H1 (cell line): ENCODE measurements at regions not wholly inside any gene's neighbourhood (a gene's known extent, or its start where the extent isn't known, plus 50 kb on each side); places are given as distances from the start of the nearest gene placed in this dataset.

Experiments used
- CTCF ChIA-PET: fragments of 300-600 bp; sonication (Branson Sonifier 250); formaldehyde crosslinking; loops from one replicate; lab custom pipeline; 2021; ENCODE audit not compliant: partially characterized antibody; lab: Charles Lee
- POLR2A ChIA-PET: fragments of 300-600 bp; sonication (Branson Sonifier 250); formaldehyde crosslinking; loops from one replicate; lab custom pipeline; 2021; ENCODE audit warnings: inconsistent platforms; ENCODE audit not compliant: partially characterized antibody; lab: Charles Lee
- DNase-seq, 2 experiments: peaks; one replicate each; pipeline versions ENCODE4 v3.0.0 to v3.0.0-alpha.2; 2010 to 2022; ENCODE audit warnings: low spot score in 2 of 2, low read depth in 1 of 2, mixed read lengths in 1 of 2
- FAIRE-seq: peaks from 2 replicates; lab custom pipeline; 2011; peaks lifted over from hg19 to GRCh38; lab: Jason Lieb, UNC
- H2AFZ ChIP-seq: 2 replicates; pipeline ENCODE4 v1.8.1; 2012; ENCODE audit warnings: low read length, inconsistent platforms
- H2AK5ac ChIP-seq: 2 replicates; pipeline ENCODE4 v1.6.1; 2013; ENCODE audit warnings: low read depth, low read length
- H2BK120ac ChIP-seq: replicated peaks from 2 replicates; pipeline ENCODE3; 2013; ENCODE audit warnings: low read depth, low read length, inconsistent platforms
- H2BK12ac ChIP-seq: 2 replicates; pipeline ENCODE4 v1.6.1; 2013; ENCODE audit warnings: low read depth, low read length
- H2BK15ac ChIP-seq: 2 replicates; pipeline ENCODE4 v1.6.1; 2013; ENCODE audit warnings: low read length
- H2BK20ac ChIP-seq: 2 replicates; pipeline ENCODE4 v1.6.1; 2013; ENCODE audit warnings: low read length
- H2BK5ac ChIP-seq: 2 replicates; pipeline ENCODE4 v1.6.1; 2013; ENCODE audit warnings: low read depth, low read length
- H3K14ac ChIP-seq: 2 replicates; pipeline ENCODE4 v1.6.1; 2013; ENCODE audit warnings: inconsistent platforms; ENCODE audit not compliant: insufficient read length
- H3K18ac ChIP-seq: 2 replicates; pipeline ENCODE4 v1.6.1; 2013; ENCODE audit warnings: low read length; ENCODE audit errors: extremely low read depth
- H3K23ac ChIP-seq: 2 replicates; pipeline ENCODE4 v1.6.1; 2013; ENCODE audit warnings: inconsistent platforms; ENCODE audit not compliant: insufficient read length
- H3K23me2 ChIP-seq: 2 replicates; pipeline ENCODE4 v1.6.1; 2013; ENCODE audit warnings: low read depth, low read length
- H3K27ac ChIP-seq: 2 replicates; pipeline ENCODE4 v1.6.1; 2011; ENCODE audit warnings: low read depth, low read length, inconsistent platforms
- H3K27me3 ChIP-seq, 4 experiments: replicated peaks in 1 of 4; 1 replicate in 1 of 4; 2 replicates in 3 of 4; pipeline versions ENCODE4 v1.6.1 to v1.8.1; 2011 to 2013; ENCODE audit warnings: low read length in 3 of 4, mild to moderate bottlenecking in 3 of 4, inconsistent platforms in 2 of 4, mixed read lengths in 2 of 4, moderate library complexity in 1 of 4; ENCODE audit not compliant: control insufficient read depth in 3 of 4, insufficient read depth in 3 of 4; ENCODE audit errors: extremely low read depth in 1 of 4
- H3K36me3 ChIP-seq, 4 experiments: 2 replicates each; pipeline versions ENCODE4 v1.6.1 to v1.8.1; 2011 to 2013; ENCODE audit warnings: mild to moderate bottlenecking in 4 of 4, low read length in 3 of 4, moderate library complexity in 2 of 4, control low read depth in 1 of 4, inconsistent platforms in 1 of 4; ENCODE audit not compliant: insufficient read depth in 4 of 4, control insufficient read depth in 2 of 4
- H3K4ac ChIP-seq: replicated peaks from 2 replicates; pipeline ENCODE3; 2013; ENCODE audit warnings: low read length, low read depth, mixed read lengths, inconsistent platforms; ENCODE audit not compliant: insufficient read length
- H3K4me1 ChIP-seq, 4 experiments: replicated peaks in 1 of 4; 1 replicate in 1 of 4; 2 replicates in 3 of 4; pipeline versions ENCODE4 v1.6.1 to v1.8.1; 2011 to 2013; ENCODE audit warnings: low read length in 3 of 4, inconsistent platforms in 2 of 4, mixed read lengths in 1 of 4; ENCODE audit not compliant: insufficient read depth in 4 of 4, control insufficient read depth in 3 of 4
- H3K4me2 ChIP-seq, 2 experiments: 2 replicates each; pipeline versions ENCODE4 v1.6.1 to v1.8.1; 2011 to 2013; ENCODE audit warnings: low read depth in 2 of 2, low read length in 2 of 2, control low read depth in 1 of 2, inconsistent platforms in 1 of 2, mild to moderate bottlenecking in 1 of 2; ENCODE audit not compliant: insufficient read depth in 1 of 2
- H3K4me3 ChIP-seq, 4 experiments: fragments of 200-600, 300-600 bp in 1 of 4; sonication (generic), shearing (Covaris generic), sonication (Bioruptor Twin) in 1 of 4; 2 replicates each; pipeline versions ENCODE4 v1.5.1 to v1.8.1; 2011 to 2016; ENCODE audit warnings: low read length in 4 of 4, low read depth in 3 of 4, control low read depth in 2 of 4, inconsistent platforms in 2 of 4, mild to moderate bottlenecking in 2 of 4, mixed read lengths in 1 of 4, moderate library complexity in 1 of 4; ENCODE audit not compliant: insufficient read depth in 2 of 4; ENCODE audit errors: extremely low read depth in 1 of 4
- H3K56ac ChIP-seq: replicated peaks from 2 replicates; pipeline ENCODE3; 2013; ENCODE audit warnings: low read depth, mild to moderate bottlenecking, mixed read lengths, low read length, inconsistent platforms; ENCODE audit not compliant: insufficient read length
- H3K79me1 ChIP-seq: 2 replicates; pipeline ENCODE4 v1.6.1; 2013; ENCODE audit warnings: low read depth, low read length, control low read depth
- H3K79me2 ChIP-seq, 2 experiments: 2 replicates each; pipeline versions ENCODE4 v1.6.1 to v1.8.1; 2012 to 2013; ENCODE audit warnings: low read length in 2 of 2, mild to moderate bottlenecking in 2 of 2, inconsistent platforms in 1 of 2; ENCODE audit not compliant: insufficient read depth in 2 of 2, control insufficient read depth in 1 of 2
- H3K9ac ChIP-seq, 4 experiments: replicated peaks in 1 of 4; 1 replicate in 1 of 4; 2 replicates in 3 of 4; pipeline versions ENCODE4 v1.6.1 to v1.8.1; 2011 to 2013; ENCODE audit warnings: low read depth in 3 of 4, low read length in 3 of 4, control low read depth in 2 of 4, mild to moderate bottlenecking in 2 of 4, moderate library complexity in 2 of 4, inconsistent platforms in 1 of 4; ENCODE audit errors: extremely low read depth in 1 of 4
- H3K9me3 ChIP-seq, 2 experiments: 2 replicates each; pipeline versions ENCODE4 v1.6.1 to v1.8.1; 2012 to 2013; ENCODE audit warnings: mild to moderate bottlenecking in 2 of 2, moderate library complexity in 2 of 2, control low read depth in 1 of 2, inconsistent platforms in 1 of 2, low read depth in 1 of 2, low read length in 1 of 2, mixed read lengths in 1 of 2; ENCODE audit not compliant: insufficient read depth in 2 of 2
- H4K20me1 ChIP-seq, 2 experiments: replicated peaks in 1 of 2; 2 replicates each; pipeline versions ENCODE3 to v1.8.1; 2011 to 2013; ENCODE audit warnings: inconsistent platforms in 2 of 2, low read length in 2 of 2, mild to moderate bottlenecking in 1 of 2; ENCODE audit not compliant: insufficient read depth in 2 of 2, control insufficient read depth in 1 of 2
- H4K5ac ChIP-seq: 2 replicates; pipeline ENCODE4 v1.6.1; 2013; ENCODE audit warnings: low read length, low read depth, mixed read lengths, inconsistent platforms; ENCODE audit not compliant: insufficient read length
- H4K8ac ChIP-seq: 2 replicates; pipeline ENCODE4 v1.8.0; 2013; ENCODE audit warnings: mild to moderate bottlenecking, moderate library complexity, low read length, inconsistent platforms; ENCODE audit not compliant: insufficient read depth; ENCODE audit errors: extremely low read depth
- H4K91ac ChIP-seq: replicated peaks from 2 replicates; pipeline ENCODE3; 2013; ENCODE audit warnings: low read length, mixed read lengths, inconsistent platforms; ENCODE audit not compliant: insufficient read length
- ASH2L ChIP-seq: fragments of 200-600, 300-600 bp; sonication (generic); IDR thresholded peaks from one replicate; pipeline ENCODE4 v1.7.1; 2017; ENCODE audit warnings: low read length
- BACH1 ChIP-seq: IDR thresholded peaks from 2 replicates; pipeline ENCODE4 v1.6.1; 2012; ENCODE audit warnings: low read length, improper control_type of control experiment
- CBX5 ChIP-seq: fragments of 300-800, 300-1000 bp; sonication (generic); IDR thresholded peaks from 2 replicates; pipeline ENCODE4 v1.7.1; 2016; ENCODE audit warnings: antibody characterized with exemption, low read length, low read depth
- CREB1 ChIP-seq: IDR thresholded peaks from 2 replicates; pipeline ENCODE4 v1.6.1; 2012; ENCODE audit warnings: inconsistent platforms
- JUND ChIP-seq: IDR thresholded peaks from 2 replicates; pipeline ENCODE4 v1.6.1; 2011; ENCODE audit warnings: mild to moderate bottlenecking, improper control_type of control experiment, low read length
- PHF8 ChIP-seq: fragments of 200-600 bp; sonication (generic); conservative IDR thresholded peaks from 2 replicates; pipeline ENCODE4 v1.7.1; 2012; ENCODE audit warnings: low read depth, mild to moderate bottlenecking, inconsistent platforms, low read length, moderate library complexity
- POLR2AphosphoS5 ChIP-seq: IDR thresholded peaks from 2 replicates; pipeline ENCODE4 v1.6.1; 2011; ENCODE audit warnings: low read depth, low read length
- POU5F1 ChIP-seq: IDR thresholded peaks from 2 replicates; pipeline ENCODE4 v1.6.1; 2011; ENCODE audit warnings: low read depth, mild to moderate bottlenecking, low read length, moderate library complexity
- SP1 ChIP-seq: IDR thresholded peaks from 2 replicates; pipeline ENCODE4 v1.6.1; 2011; ENCODE audit warnings: low read depth, low read length
- TEAD4 ChIP-seq: IDR thresholded peaks from 2 replicates; pipeline ENCODE4 v1.6.1; 2012; ENCODE audit warnings: low read depth, low read length, inconsistent platforms, mixed read lengths

DNA sequence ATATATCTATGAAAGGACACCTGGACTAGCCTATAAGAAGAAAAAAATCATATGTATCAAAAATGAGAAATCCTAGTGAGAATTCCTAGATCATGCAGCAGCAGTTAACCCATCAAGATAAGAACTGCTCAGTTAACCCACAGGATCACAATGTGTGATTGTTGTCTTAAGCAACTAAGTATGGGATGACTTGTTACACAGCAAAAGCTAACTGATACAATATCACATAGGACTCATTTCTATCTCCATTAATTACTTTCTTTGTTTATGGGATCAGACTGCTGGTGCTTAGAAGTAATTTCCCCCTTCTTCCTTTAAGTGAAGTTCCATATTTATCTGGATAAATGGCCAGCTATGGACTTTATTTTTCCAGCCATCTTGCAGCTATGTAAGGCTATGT lies 280.8 kb upstream of the MARCKS start:
- H3K4me3 ChIP-seq, result no peak overlapping the region
- no peak for DNase-seq
- H3K4me1 ChIP-seq, result peaks cover 0 to 2% (median 0%) of the 10 kb centered on the region in 4 experiments; a peak in 1 of 7 replicates
- no peaks in the 10 kb centered on the region; the same call in 1 of the 2 replicates for H3K23me2 ChIP-seq
- H3K79me1 ChIP-seq, result no peaks in the 10 kb centered on the region
- H2BK15ac ChIP-seq, result no peak overlapping the region
- no peak overlapping the region for H4K91ac ChIP-seq
- H4K20me1 ChIP-seq, result no peaks in the 10 kb centered on the region
- H2AFZ ChIP-seq, result no peak overlapping the region
- no peak overlapping the region for H3K18ac ChIP-seq
- H3K4me2 ChIP-seq, result no peak overlapping the region
- no peak overlapping the region for H3K27ac ChIP-seq
- POLR2A ChIA-PET, result interaction anchor here (2.8 kb wide), 1 partner anchor 11 kb away, joined by 9 read pairs; no protein-coding TSS in a partner anchor
- H2BK20ac ChIP-seq, result no peak overlapping the region
- H3K9me3 ChIP-seq, result peaks cover 0 to 4% of the 10 kb centered on the region in 2 experiments; a peak in 2 of 4 replicates
- CTCF ChIA-PET, result no interaction called here
- H3K36me3 ChIP-seq, result no peaks in the 10 kb centered on the region; a peak in 1 of 8 replicates
- H3K23ac ChIP-seq, result no peak overlapping the region
- no peak overlapping the region for H3K9ac ChIP-seq
- H2BK5ac ChIP-seq, result no peak overlapping the region
- no peak overlapping the region for H4K5ac ChIP-seq
- H2BK12ac ChIP-seq, result no peak overlapping the region
- no peak overlapping the region for H3K4ac ChIP-seq
- no peak overlapping the region for H4K8ac ChIP-seq
- H3K27me3 ChIP-seq, result no peaks in the 10 kb centered on the region
- H3K14ac ChIP-seq, result no peak overlapping the region
- FAIRE-seq, result no peak
- no peak overlapping the region for H2BK120ac ChIP-seq
- no peaks in the 10 kb centered on the region for H3K79me2 ChIP-seq
- TF ChIP-seq BACH1 (no peak), JUND (no peak), POLR2AphosphoS5 (no peak), CBX5 (no peak), ASH2L (no peak), TEAD4 (no peak), SP1 (no peak), CREB1 (no peak), PHF8 (no peak), POU5F1 (no peak)
- TF ChIP-seq, all 59 proteins: peak for 0
- Histone ChIP-seq H3K56ac (no peak overlapping the region), H2AK5ac (no peak overlapping the region)
